Endothelial cell (in vitro differentiated cells): ENCODE measurements at regions not wholly inside any gene's neighbourhood (a gene's known extent, or its start where the extent isn't known, plus 50 kb on each side); places are given as distances from the start of the nearest gene placed in this dataset.
"Not testable (repeated sequence)": the region's sequence is repeated elsewhere in the genome, so short reads cannot be mapped to it uniquely, and the experiment has no call there.

Source experiments
- DNase-seq: peaks from one replicate; pipeline ENCODE4 v3.0.0; 2021; ENCODE audit warnings: low spot score
- H3K27ac Mint-ChIP-seq: one replicate; pipeline ENCODE4 v1.8.0; 2021; ENCODE audit warnings: mixed read lengths, inconsistent platforms; ENCODE audit not compliant: unreplicated experiment
- H3K27me3 Mint-ChIP-seq: one replicate; pipeline ENCODE4 v1.8.0; 2021; ENCODE audit warnings: mild to moderate bottlenecking, moderate library complexity, mixed read lengths, inconsistent platforms; ENCODE audit not compliant: unreplicated experiment
- H3K36me3 Mint-ChIP-seq: one replicate; pipeline ENCODE4 v1.8.0; 2021; ENCODE audit warnings: mild to moderate bottlenecking, low read depth, mixed read lengths, inconsistent platforms; ENCODE audit not compliant: unreplicated experiment
- H3K4me1 Mint-ChIP-seq: one replicate; pipeline ENCODE4 v1.8.0; 2021; ENCODE audit warnings: mild to moderate bottlenecking, mixed read lengths, inconsistent platforms; ENCODE audit not compliant: unreplicated experiment
- H3K4me3 Mint-ChIP-seq: one replicate; pipeline ENCODE4 v1.8.0; 2021; ENCODE audit warnings: mild to moderate bottlenecking, mixed read lengths, inconsistent platforms; ENCODE audit not compliant: unreplicated experiment
- H3K9me3 Mint-ChIP-seq: one replicate; pipeline ENCODE4 v1.8.0; 2021; ENCODE audit warnings: mixed read lengths, inconsistent platforms; ENCODE audit not compliant: unreplicated experiment
- CTCF ChIP-seq: fragments of 200-600 bp; sonication (generic); IDR thresholded peaks from one replicate; pipeline ENCODE4 v1.5.0; 2021; ENCODE audit warnings: antibody characterized with exemption; ENCODE audit not compliant: unreplicated experiment

GRCh38 chr4:10388146-10388545, 69.1 kb downstream of the ZNF518B start:
- not testable (repeated sequence) for DNase-seq, H3K4me3 Mint-ChIP-seq, H3K4me1 Mint-ChIP-seq, H3K36me3 Mint-ChIP-seq, H3K9me3 Mint-ChIP-seq, H3K27ac Mint-ChIP-seq, H3K27me3 Mint-ChIP-seq

GRCh38 chr4:10385994-10386394, 71.2 kb downstream of the ZNF518B start:
- peaks cover 8% of the 10 kb centered on the region for H3K4me1 Mint-ChIP-seq
- H3K9me3 Mint-ChIP-seq: no peaks in the 10 kb centered on the region
- H3K4me3 Mint-ChIP-seq: no peak overlapping the region
- no peak for DNase-seq
- H3K27me3 Mint-ChIP-seq: peaks cover 3% of the 10 kb centered on the region
- no peak for TF ChIP-seq CTCF
- no peaks in the 10 kb centered on the region for H3K36me3 Mint-ChIP-seq
- H3K27ac Mint-ChIP-seq: no peak overlapping the region

- Mint-ChIP-seq H3K4me3 (no peak overlapping the region), H3K36me3 (no peaks in the 10 kb centered on the region), H3K27me3 (peaks cover 3% of the 10 kb centered on the region), H3K4me1 (peaks cover 8% of the 10 kb centered on the region), H3K27ac (no peak overlapping the region), H3K9me3 (no peaks in the 10 kb centered on the region)
- no peak for DNase-seq
- TF ChIP-seq CTCF: no peak
These were observed 72.3 kb downstream of the ZNF518B start for GRCh38 chr4:10384974-10385373.

- no peak overlapping the region for H3K27ac Mint-ChIP-seq
- no peak for DNase-seq
- no peaks in the 10 kb centered on the region for H3K9me3 Mint-ChIP-seq
- H3K27me3 Mint-ChIP-seq: peaks cover 3% of the 10 kb centered on the region
- H3K4me3 Mint-ChIP-seq: no peak overlapping the region
- no peak for TF ChIP-seq CTCF
- no peaks in the 10 kb centered on the region for H3K36me3 Mint-ChIP-seq
- peaks cover 7% of the 10 kb centered on the region for H3K4me1 Mint-ChIP-seq
These were observed 73.8 kb downstream of the ZNF518B start for GRCh38 chr4:10383417-10383816.

GRCh38 chr4:10382171-10382570, 75.1 kb downstream of the ZNF518B start:
- not testable (repeated sequence) for H3K4me3 Mint-ChIP-seq, H3K36me3 Mint-ChIP-seq, H3K27me3 Mint-ChIP-seq, H3K27ac Mint-ChIP-seq, DNase-seq, H3K9me3 Mint-ChIP-seq, H3K4me1 Mint-ChIP-seq

GRCh38 chr4:10381146-10381545, 76.1 kb downstream of the ZNF518B start:
- Mint-ChIP-seq H3K4me3 (no peak overlapping the region), H3K27me3 (no peaks in the 10 kb centered on the region), H3K36me3 (no peaks in the 10 kb centered on the region)

More at GRCh38 chr4:10381146-10381545, 76.1 kb downstream of the ZNF518B start:
- Mint-ChIP-seq H3K9me3 (no peaks in the 10 kb centered on the region), H3K27ac (no peak overlapping the region), H3K4me1 (peaks cover 2% of the 10 kb centered on the region)
- DNase-seq: no peak
- TF ChIP-seq CTCF: no peak
